HL-60 (cell line): ENCODE measurements at regions not wholly inside any gene's neighbourhood (a gene's known extent, or its start where the extent isn't known, plus 50 kb on each side); places are given as distances from the start of the nearest gene placed in this dataset.

ENCODE experiments used
- CTCF ChIP-seq: IDR thresholded peaks from one replicate; pipeline ENCODE4 v1.5.1; 2011; ENCODE audit warnings: low read length, control low read depth, inconsistent platforms; ENCODE audit not compliant: insufficient read depth
- POLR2AphosphoS5 ChIP-seq: IDR thresholded peaks from 2 replicates; pipeline ENCODE4 v1.6.1; 2012; ENCODE audit warnings: low read depth

- TF ChIP-seq CTCF (no peak), POLR2AphosphoS5 (no peak)
Observed at GRCh38 chr7:68119411-68119810, 1122.8 kb downstream of the TYW1 start.
